K562 (cell line): ENCODE measurements at regions not wholly inside any gene's neighbourhood (a gene's known extent, or its start where the extent isn't known, plus 50 kb on each side); places are given as distances from the start of the nearest gene placed in this dataset.

Experiments used
- ATAC-seq: fragments of 200-7000 bp; cut with Tn5 transposase; 3 replicates; pipeline ENCODE4 v1.9.1; 2020; ENCODE audit warnings: moderate library complexity
- BruUV-seq: library from RNA; stranded (reverse); fragments of 400-500 nt; replicated peaks from 2 replicates; lab custom pipeline; 2021; lab: Mats Ljungman, UMichigan
- CTCF ChIA-PET: fragments of 300-600 bp; formaldehyde crosslinking; extraction: SDS; loops from one replicate; lab custom pipeline; 2021; ENCODE audit warnings: low intra/inter-chr PET ratio; lab: Yijun Ruan, JAX
- POLR2A ChIA-PET: fragments of 300-600, 350-650 bp; sonication (Branson Sonifier 250); formaldehyde crosslinking; extraction: SDS; loops from one replicate; lab custom pipeline; 2021; ENCODE audit warnings: antibody characterized with exemption, inconsistent platforms; lab: Yijun Ruan, JAX
- DNase-seq, 4 experiments: peaks; one replicate each; pipeline versions ENCODE4 v3.0.0 to v3.0.0-alpha.2; 2011 to 2018; ENCODE audit warnings: low spot score in 3 of 4, mixed read lengths in 3 of 4; ENCODE audit errors: extremely low read depth in 1 of 4
- FAIRE-seq: peaks from 2 replicates; lab custom pipeline; 2011; peaks lifted over from hg19 to GRCh38; lab: Jason Lieb, UNC
- H2AFZ ChIP-seq: 2 replicates; pipeline ENCODE4 v1.6.0; 2011; ENCODE audit warnings: low read depth, low read length, control low read depth, inconsistent platforms
- H3K27ac ChIP-seq: fragments of 200-600 bp; 3 replicates; pipeline ENCODE4 v1.8.0; 2011; ENCODE audit warnings: low read depth, mild to moderate bottlenecking, control low read depth, inconsistent platforms, low read length, moderate library complexity, mixed read lengths; ENCODE audit errors: extremely low read depth
- H3K27me3 ChIP-seq, 2 experiments: fragments of 300-600 bp in 1 of 2; 2 replicates in 1 of 2; 3 replicates in 1 of 2; pipeline versions ENCODE4 v1.6.0 to v1.8.0; 2011; ENCODE audit warnings: inconsistent platforms in 2 of 2, low read length in 2 of 2, mild to moderate bottlenecking in 1 of 2, mixed read lengths in 1 of 2, moderate library complexity in 1 of 2; ENCODE audit not compliant: control insufficient read depth in 2 of 2, insufficient read depth in 2 of 2
- H3K36me3 ChIP-seq: fragments of 300-600 bp; 3 replicates; pipeline ENCODE4 v1.8.0; 2011; ENCODE audit warnings: mild to moderate bottlenecking, low read length, inconsistent platforms; ENCODE audit not compliant: control insufficient read depth, insufficient read depth
- H3K4me1 ChIP-seq, 2 experiments: fragments of 200-600 bp in 1 of 2; replicated peaks in 1 of 2; 2 replicates in 1 of 2; 3 replicates in 1 of 2; pipeline versions ENCODE4 v1.5.1 to v1.8.0; 2011; ENCODE audit warnings: inconsistent platforms in 2 of 2, low read length in 2 of 2, mild to moderate bottlenecking in 1 of 2, mixed read lengths in 1 of 2, moderate library complexity in 1 of 2; ENCODE audit not compliant: control insufficient read depth in 2 of 2, insufficient read depth in 2 of 2
- H3K4me2 ChIP-seq: 2 replicates; pipeline ENCODE4 v1.6.1; 2011; ENCODE audit warnings: low read length, control low read depth, inconsistent platforms, mixed read lengths; ENCODE audit not compliant: insufficient read depth
- H3K4me3 ChIP-seq: fragments of 200-600 bp; sonication (generic), shearing (Covaris generic); 2 replicates; pipeline ENCODE4 v1.5.1; 2016; ENCODE audit warnings: control low read depth, inconsistent platforms
- H3K79me2 ChIP-seq: fragments of 200-600 bp; 3 replicates; pipeline ENCODE4 v1.8.0; 2011; ENCODE audit warnings: low read length, inconsistent platforms; ENCODE audit not compliant: control insufficient read depth, insufficient read depth
- H3K9ac ChIP-seq, 2 experiments: 2 replicates each; pipeline versions ENCODE4 v1.6.0 to v1.6.1; 2011; ENCODE audit warnings: low read depth in 2 of 2, low read length in 2 of 2, control low read depth in 1 of 2, inconsistent platforms in 1 of 2, mild to moderate bottlenecking in 1 of 2, mixed read lengths in 1 of 2; ENCODE audit not compliant: insufficient read depth in 1 of 2
- H3K9me1 ChIP-seq: one replicate; pipeline ENCODE4 v1.6.0; 2011; ENCODE audit warnings: inconsistent platforms, mild to moderate bottlenecking, low read length, moderate library complexity; ENCODE audit not compliant: control insufficient read depth, insufficient read depth
- H3K9me3 ChIP-seq: replicated peaks from 2 replicates; pipeline ENCODE4 v1.5.1; 2011; ENCODE audit warnings: low read depth, low read length, inconsistent platforms; ENCODE audit not compliant: control insufficient read depth, insufficient read depth
- H4K20me1 ChIP-seq: replicated peaks from 2 replicates; pipeline ENCODE4 v1.6.1; 2011; ENCODE audit warnings: low read length, inconsistent platforms, mixed read lengths; ENCODE audit not compliant: control insufficient read depth, insufficient read depth
- CCAR2 ChIP-seq: fragments of 200-400 bp; formaldehyde crosslinking; IDR thresholded peaks from 2 replicates; pipeline ENCODE4 v1.6.1; 2017; ENCODE audit warnings: mild to moderate bottlenecking, low read depth, low read length
- CHD4 ChIP-seq: fragments of 200-600 bp; sonication (generic); IDR thresholded peaks from 3 replicates; pipeline ENCODE4 v1.6.1; 2012; ENCODE audit warnings: low read depth, mild to moderate bottlenecking, mixed read lengths, low read length, inconsistent platforms; ENCODE audit not compliant: insufficient read depth, insufficient replicate concordance, poor library complexity, severe bottlenecking
- DNMT1 ChIP-seq: fragments of 450-650 bp; IDR thresholded peaks from 2 replicates; pipeline ENCODE4 v1.6.1; 2016; ENCODE audit warnings: antibody characterized with exemption, mild to moderate bottlenecking
- HNRNPK ChIP-seq: fragments of 200-400 bp; formaldehyde crosslinking; IDR thresholded peaks from one replicate; pipeline ENCODE4 v1.6.1; 2018; ENCODE audit warnings: mild to moderate bottlenecking, low read depth, low read length; ENCODE audit not compliant: poor library complexity, severe bottlenecking
- JUNB ChIP-seq: fragments of 450-650 bp; formaldehyde crosslinking; conservative IDR thresholded peaks from 2 replicates; pipeline ENCODE4 v1.4.0; 2020; ENCODE audit warnings: mild to moderate bottlenecking
- L3MBTL2 ChIP-seq: fragments of 450-650 bp; IDR thresholded peaks from 2 replicates; pipeline ENCODE4 v1.6.1; 2016; ENCODE audit warnings: mild to moderate bottlenecking, moderate library complexity
- NCOA4 ChIP-seq: fragments of 450-650 bp; IDR thresholded peaks from 2 replicates; pipeline ENCODE4 v1.6.1; 2018; ENCODE audit warnings: mild to moderate bottlenecking; ENCODE audit not compliant: partially characterized antibody
- POLR3G ChIP-seq: IDR thresholded peaks from 2 replicates; pipeline ENCODE4 v1.6.1; 2011; ENCODE audit not compliant: insufficient read length, insufficient replicate concordance; ENCODE audit errors: extremely low read depth
- PYGO2 ChIP-seq: fragments of 450-650 bp; IDR thresholded peaks from 2 replicates; pipeline ENCODE4 v1.6.1; 2016; ENCODE audit warnings: mild to moderate bottlenecking, missing genetic modification characterization, moderate library complexity, missing compliant biosample characterization
- SMARCA5 ChIP-seq: fragments of 450-650 bp; IDR thresholded peaks from 2 replicates; pipeline ENCODE4 v1.6.1; 2016
- YY1 ChIP-seq, 3 experiments: IDR thresholded peaks; 2 replicates each; pipeline ENCODE4 v1.6.1; 2011; ENCODE audit warnings: low read length in 2 of 3, mild to moderate bottlenecking in 2 of 3, moderate library complexity in 2 of 3, borderline replicate concordance in 1 of 3, control low read depth in 1 of 3, low read depth in 1 of 3; ENCODE audit not compliant: insufficient read depth in 3 of 3, insufficient replicate concordance in 2 of 3, control insufficient read depth in 1 of 3, insufficient read length in 1 of 3; ENCODE audit errors: extremely low read depth in 1 of 3
- ZNF3 ChIP-seq: fragments of 250-450 bp; sonication (Bioruptor Pico); IDR thresholded peaks from 2 replicates; pipeline ENCODE4 v1.5.0; 2021; ENCODE audit warnings: mild to moderate bottlenecking, moderate library complexity
- ZNF311 ChIP-seq: fragments of 250-450 bp; sonication (Bioruptor Pico); IDR thresholded peaks from 2 replicates; pipeline ENCODE4 v1.4.0; 2020; ENCODE audit warnings: mild to moderate bottlenecking, moderate library complexity
- ZNF766 ChIP-seq: fragments of 200-800 bp; sonication (Bioruptor generic); conservative IDR thresholded peaks from 2 replicates; pipeline ENCODE4 v1.6.1; 2016; ENCODE audit warnings: missing genetic modification characterization, missing compliant biosample characterization
- ZNF79 ChIP-seq: fragments of 250-450 bp; sonication (Bioruptor Pico); IDR thresholded peaks from 2 replicates; pipeline ENCODE4 v1.4.0; 2020; ENCODE audit warnings: low read depth, mild to moderate bottlenecking, moderate library complexity
- WGBS: fragments of 100-300 bp; shearing (Covaris generic); methylation state at CpG from one replicate; pipeline ENCODE4 v1.1.6; 2016; ENCODE audit warnings: low coverage, mixed read lengths; ENCODE audit not compliant: insufficient coverage; ENCODE audit errors: missing lambda C conversion rate; 5-methylcytosine and 5-hydroxymethylcytosine counted together
- in situ Hi-C: fragments of 300-500 bp; cut with MboI; formaldehyde crosslinking; loops from 4 replicates; pipeline ENCODE4 v1.15.0; 2018; ENCODE audit warnings: inconsistent platforms, mixed read lengths
- intact Hi-C: fragments of 100-400 bp; cut with micrococcal nuclease; formaldehyde crosslinking; loops from 2 replicates; pipeline ENCODE4 v1.14.2; 2022
- TF ChIP-seq, protein P1 (sequence below), 2 experiments: fragments of 450-650 bp in 1 of 2; sonication (generic) in 1 of 2; formaldehyde crosslinking; conservative IDR thresholded peaks; 2 replicates each; pipeline versions ENCODE4 v1.4.0 to v1.8.1; 2020 to 2022; ENCODE audit warnings: mild to moderate bottlenecking in 1 of 2, missing genetic modification reagents in 1 of 2
- TF ChIP-seq, protein P2 (sequence below): fragments of 450-650 bp; formaldehyde crosslinking; IDR thresholded peaks from 2 replicates; pipeline ENCODE4 v1.4.0; 2020; ENCODE audit warnings: mild to moderate bottlenecking, moderate library complexity
- TF ChIP-seq, protein P3 (sequence below): fragments of 450-650 bp; IDR thresholded peaks from 2 replicates; pipeline ENCODE4 v1.6.1; 2016; ENCODE audit warnings: low read depth, mild to moderate bottlenecking, moderate library complexity
- TF ChIP-seq, protein P4 (sequence below): fragments of 450-650 bp; IDR thresholded peaks from 2 replicates; pipeline ENCODE4 v1.6.1; 2018; ENCODE audit warnings: mild to moderate bottlenecking, low read depth; ENCODE audit not compliant: partially characterized antibody

- TF ChIP-seq POLR3G (no peak), YY1 (IDR thresholded peaks at IDR 0.05; ENCODE audit: borderline replicate concordance in 1 of 3, control insufficient read depth in 1 of 3, extremely low read depth in 1 of 3, insufficient read depth in 3 of 3, insufficient read length in 1 of 3, insufficient replicate concordance in 2 of 3, low read depth in 1 of 3, low read length in 2 of 3) (no peak), JUNB (CRISPR knock-in tag) (no peak), SMARCA5 (no peak), ZNF766 (CRISPR knock-in tag) (no peak), NCOA4 (no peak), PYGO2 (tag) (no peak), HNRNPK (no peak), DNMT1 (no peak), CHD4 (no peak), ZNF311 (CRISPR knock-in tag) (no peak), ZNF79 (CRISPR knock-in tag) (no peak), L3MBTL2 (no peak), CCAR2 (no peak), ZNF3 (CRISPR knock-in tag) (no peak)
- TF ChIP-seq, protein P1, sequence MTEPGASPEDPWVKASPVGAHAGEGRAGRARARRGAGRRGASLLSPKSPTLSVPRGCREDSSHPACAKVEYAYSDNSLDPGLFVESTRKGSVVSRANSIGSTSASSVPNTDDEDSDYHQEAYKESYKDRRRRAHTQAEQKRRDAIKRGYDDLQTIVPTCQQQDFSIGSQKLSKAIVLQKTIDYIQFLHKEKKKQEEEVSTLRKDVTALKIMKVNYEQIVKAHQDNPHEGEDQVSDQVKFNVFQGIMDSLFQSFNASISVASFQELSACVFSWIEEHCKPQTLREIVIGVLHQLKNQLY (CRISPR knock-in tag; conservative IDR thresholded peaks at IDR 0.05): no peak
- TF ChIP-seq, protein P2, sequence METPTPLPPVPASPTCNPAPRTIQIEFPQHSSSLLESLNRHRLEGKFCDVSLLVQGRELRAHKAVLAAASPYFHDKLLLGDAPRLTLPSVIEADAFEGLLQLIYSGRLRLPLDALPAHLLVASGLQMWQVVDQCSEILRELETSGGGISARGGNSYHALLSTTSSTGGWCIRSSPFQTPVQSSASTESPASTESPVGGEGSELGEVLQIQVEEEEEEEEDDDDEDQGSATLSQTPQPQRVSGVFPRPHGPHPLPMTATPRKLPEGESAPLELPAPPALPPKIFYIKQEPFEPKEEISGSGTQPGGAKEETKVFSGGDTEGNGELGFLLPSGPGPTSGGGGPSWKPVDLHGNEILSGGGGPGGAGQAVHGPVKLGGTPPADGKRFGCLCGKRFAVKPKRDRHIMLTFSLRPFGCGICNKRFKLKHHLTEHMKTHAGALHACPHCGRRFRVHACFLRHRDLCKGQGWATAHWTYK: no peak
- TF ChIP-seq, protein P3, sequence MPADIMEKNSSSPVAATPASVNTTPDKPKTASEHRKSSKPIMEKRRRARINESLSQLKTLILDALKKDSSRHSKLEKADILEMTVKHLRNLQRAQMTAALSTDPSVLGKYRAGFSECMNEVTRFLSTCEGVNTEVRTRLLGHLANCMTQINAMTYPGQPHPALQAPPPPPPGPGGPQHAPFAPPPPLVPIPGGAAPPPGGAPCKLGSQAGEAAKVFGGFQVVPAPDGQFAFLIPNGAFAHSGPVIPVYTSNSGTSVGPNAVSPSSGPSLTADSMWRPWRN: no peak
- TF ChIP-seq, protein P4, sequence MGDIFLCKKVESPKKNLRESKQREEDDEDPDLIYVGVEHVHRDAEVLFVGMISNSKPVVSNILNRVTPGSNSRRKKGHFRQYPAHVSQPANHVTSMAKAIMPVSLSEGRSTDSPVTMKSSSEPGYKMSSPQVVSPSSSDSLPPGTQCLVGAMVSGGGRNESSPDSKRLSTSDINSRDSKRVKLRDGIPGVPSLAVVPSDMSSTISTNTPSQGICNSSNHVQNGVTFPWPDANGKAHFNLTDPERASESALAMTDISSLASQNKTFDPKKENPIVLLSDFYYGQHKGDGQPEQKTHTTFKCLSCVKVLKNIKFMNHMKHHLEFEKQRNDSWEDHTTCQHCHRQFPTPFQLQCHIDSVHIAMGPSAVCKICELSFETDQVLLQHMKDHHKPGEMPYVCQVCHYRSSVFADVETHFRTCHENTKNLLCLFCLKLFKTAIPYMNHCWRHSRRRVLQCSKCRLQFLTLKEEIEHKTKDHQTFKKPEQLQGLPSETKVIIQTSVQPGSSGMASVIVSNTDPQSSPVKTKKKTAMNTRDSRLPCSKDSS: no peak
- no peak overlapping the region for H3K27ac ChIP-seq
- no peak overlapping the region for H3K4me3 ChIP-seq
- ChIA-PET POLR2A (no interaction called here), CTCF (no interaction called here)
- no peaks in the 10 kb centered on the region for H4K20me1 ChIP-seq
- H3K79me2 ChIP-seq: no peaks in the 10 kb centered on the region
- H3K27me3 ChIP-seq: peaks cover 0 to 2% of the 10 kb centered on the region in 2 experiments; a peak in 2 of 5 replicates
- DNase-seq: no peak
- no peak overlapping the region for H3K9ac ChIP-seq
- in situ Hi-C loops (no loop called here), intact Hi-C loops (no loop called here)
- no peak for ATAC-seq
- no peaks in the 10 kb centered on the region for H3K9me1 ChIP-seq
- H3K9me3 ChIP-seq: no peaks in the 10 kb centered on the region; the same call in 1 of the 2 replicates
- BruUV-seq: no TSS peak
- H3K4me2 ChIP-seq: no peak overlapping the region
- 6% methylated on average over 1 of the region's 1 CpG for WGBS
- no peaks in the 10 kb centered on the region for H3K36me3 ChIP-seq
- no peak for FAIRE-seq
- H3K4me1 ChIP-seq: no peaks in the 10 kb centered on the region
- H2AFZ ChIP-seq: no peak overlapping the region
Observed at GRCh38 chr1:29860056-29860455, 623.7 kb downstream of the PTPRU start.
